ENCODE measurements at regions not wholly inside any gene's neighbourhood (a gene's known extent, or its start where the extent isn't known, plus 50 kb on each side); places are given as distances from the start of the nearest gene placed in this dataset.
"Not testable (repeated sequence)": the region's sequence is repeated elsewhere in the genome, so short reads cannot be mapped to it uniquely, and the experiment has no call there.

- DNase-seq: no peak
Measured at GRCh38 chr7:52005613-52006012, 689.0 kb upstream of the COBL start.

- DNase-seq: no peak
Measured at GRCh38 chr7:51995596-51996179, 679.1 kb upstream of the COBL start.

GRCh38 chr7:51982653-51983052, 666.0 kb upstream of the COBL start:
- no peak for DNase-seq

- DNase-seq: no peak
Measured at GRCh38 chr7:51980812-51981211, 664.2 kb upstream of the COBL start.

GRCh38 chr7:51980313-51980712, 663.7 kb upstream of the COBL start:
- no peak for DNase-seq

- DNase-seq: no peak
Measured at GRCh38 chr7:51977913-51978312, 661.3 kb upstream of the COBL start.

GRCh38 chr7:51973939-51974338, 657.3 kb upstream of the COBL start:
- DNase-seq: no peak

GRCh38 chr7:51973071-51973470, 656.5 kb upstream of the COBL start:
- no peak for DNase-seq

GRCh38 chr7:51970961-51971665, 654.5 kb upstream of the COBL start:
- DNase-seq: no peak

GRCh38 chr7:51968461-51968860, 651.9 kb upstream of the COBL start:
- DNase-seq: no peak

GRCh38 chr7:51965454-51965853, 648.8 kb upstream of the COBL start:
- no peak for DNase-seq

GRCh38 chr7:51961804-51962203, 645.2 kb upstream of the COBL start:
- DNase-seq: no peak

GRCh38 chr7:51950813-51951212, 634.2 kb upstream of the COBL start:
- no peak for DNase-seq

GRCh38 chr7:51949726-51950644, 633.4 kb upstream of the COBL start:
- DNase-seq: no peak

GRCh38 chr7:51930834-51931233, 614.2 kb upstream of the COBL start:
- DNase-seq: no peak

- no peak for DNase-seq
Measured at GRCh38 chr7:51929818-51930217, 613.2 kb upstream of the COBL start.

- DNase-seq: no peak
Measured at GRCh38 chr7:51927738-51928137, 611.1 kb upstream of the COBL start.

- DNase-seq: no peak
Measured at GRCh38 chr7:51918581-51918980, 602.0 kb upstream of the COBL start.

GRCh38 chr7:51901489-51901840, 584.9 kb upstream of the COBL start:
- no peak for DNase-seq

GRCh38 chr7:51900755-51901488, 584.3 kb upstream of the COBL start:
- DNase-seq: not testable (repeated sequence)

- DNase-seq: no peak
Measured at GRCh38 chr7:51899611-51900010, 583.0 kb upstream of the COBL start.

GRCh38 chr7:51882412-51882811, 565.8 kb upstream of the COBL start:
- no peak for DNase-seq

- no peak for DNase-seq
Measured at GRCh38 chr7:51881309-51881708, 564.7 kb upstream of the COBL start.
